Ectodermal cell (in vitro differentiated cells): ENCODE measurements at regions not wholly inside any gene's neighbourhood (a gene's known extent, or its start where the extent isn't known, plus 50 kb on each side); places are given as distances from the start of the nearest gene placed in this dataset.
"Not testable (repeated sequence)": the region's sequence is repeated elsewhere in the genome, so short reads cannot be mapped to it uniquely, and the experiment has no call there.

Experiments used
- H3K27ac ChIP-seq: 2 replicates; pipeline ENCODE4 v1.7.0; 2013; ENCODE audit warnings: mild to moderate bottlenecking, low read depth, low read length; ENCODE audit not compliant: insufficient read depth, poor library complexity, severe bottlenecking
- H3K27me3 ChIP-seq: 2 replicates; pipeline ENCODE4 v1.7.0; 2013; ENCODE audit warnings: mild to moderate bottlenecking, low read length; ENCODE audit not compliant: insufficient read depth, control insufficient read depth, poor library complexity, severe bottlenecking
- H3K36me3 ChIP-seq: one replicate; pipeline ENCODE4 v1.7.0; 2013; ENCODE audit warnings: low read length; ENCODE audit not compliant: control insufficient read depth, insufficient read depth
- H3K4me1 ChIP-seq: one replicate; pipeline ENCODE4 v1.7.0; 2013; ENCODE audit warnings: low read length; ENCODE audit not compliant: control insufficient read depth, insufficient read depth
- H3K4me3 ChIP-seq: 2 replicates; pipeline ENCODE4 v1.7.0; 2013; ENCODE audit warnings: low read depth, low read length, control low read depth; ENCODE audit not compliant: insufficient read depth
- H3K9me3 ChIP-seq: 2 replicates; pipeline ENCODE4 v1.7.0; 2013; ENCODE audit warnings: mild to moderate bottlenecking, low read length, moderate library complexity; ENCODE audit not compliant: control insufficient read depth
- WGBS, 2 experiments: methylation state at CpG; one replicate each; pipeline ENCODE4 v1.1.7; 2013; ENCODE audit warnings: missing lambda C conversion rate in 2 of 2; 5-methylcytosine and 5-hydroxymethylcytosine counted together

GRCh38 chr4:100907465-100908454 lies 389.9 kb upstream of the EMCN start:
- Histone ChIP-seq H3K9me3 (no peaks in the 10 kb centered on the region), H3K36me3 (no peaks in the 10 kb centered on the region), H3K27me3 (no peaks in the 10 kb centered on the region), H3K27ac (no peak overlapping the region), H3K4me3 (no peak overlapping the region), H3K4me1 (no peaks in the 10 kb centered on the region)
- WGBS, 2 experiments, result 97 to 98% methylated on average over 3 of the region's 3 CpGs

- H3K27ac ChIP-seq, result no peak overlapping the region
- H3K27me3 ChIP-seq, result no peaks in the 10 kb centered on the region
- 74 to 75% methylated on average over 1 to 2 of the region's 3 CpGs for WGBS, 2 experiments
- no peaks in the 10 kb centered on the region for H3K9me3 ChIP-seq
- no peak overlapping the region for H3K4me3 ChIP-seq
- H3K36me3 ChIP-seq, result no peaks in the 10 kb centered on the region
- no peaks in the 10 kb centered on the region for H3K4me1 ChIP-seq
Observed at GRCh38 chr4:100906973-100907372, 389.2 kb upstream of the EMCN start.

- H3K27me3 ChIP-seq, H3K27ac ChIP-seq, H3K4me1 ChIP-seq, H3K4me3 ChIP-seq, H3K9me3 ChIP-seq, H3K36me3 ChIP-seq: not testable (repeated sequence)
- 92 to 96% methylated on average over 5 of the region's 5 CpGs for WGBS, 2 experiments
Observed at GRCh38 chr4:100900945-100901344, 383.1 kb upstream of the EMCN start.

GRCh38 chr4:100900134-100900533 lies 382.3 kb upstream of the EMCN start:
- Histone ChIP-seq H3K36me3 (no peaks in the 10 kb centered on the region), H3K9me3 (no peaks in the 10 kb centered on the region), H3K4me3 (no peak overlapping the region), H3K27ac (no peak overlapping the region), H3K27me3 (no peaks in the 10 kb centered on the region), H3K4me1 (no peaks in the 10 kb centered on the region)
- WGBS, 2 experiments, result 94 to 96% methylated on average over 11 of the region's 11 CpGs

- Histone ChIP-seq H3K27ac (no peak overlapping the region), H3K27me3 (no peaks in the 10 kb centered on the region), H3K4me3 (no peak overlapping the region), H3K4me1 (no peaks in the 10 kb centered on the region), H3K9me3 (no peaks in the 10 kb centered on the region), H3K36me3 (no peaks in the 10 kb centered on the region)
Observed at GRCh38 chr4:100898844-100899243, 381.0 kb upstream of the EMCN start.

GRCh38 chr4:100895556-100896197 lies 377.9 kb upstream of the EMCN start:
- no peaks in the 10 kb centered on the region for H3K4me1 ChIP-seq
- 92 to 94% methylated on average over 5 to 8 of the region's 8 CpGs for WGBS, 2 experiments

GRCh38 chr4:100894339-100894870 lies 376.6 kb upstream of the EMCN start:
- WGBS, 2 experiments, result 89 to 100% methylated on average over 1 of the region's 1 CpG
- Histone ChIP-seq H3K9me3 (no peaks in the 10 kb centered on the region), H3K27me3 (no peaks in the 10 kb centered on the region), H3K27ac (no peak overlapping the region), H3K4me3 (no peak overlapping the region), H3K4me1 (no peaks in the 10 kb centered on the region), H3K36me3 (no peaks in the 10 kb centered on the region)

More at GRCh38 chr4:100895556-100896197, 377.9 kb upstream of the EMCN start:
- H3K36me3 ChIP-seq, result no peaks in the 10 kb centered on the region
- H3K27ac ChIP-seq, result no peak overlapping the region
- H3K4me3 ChIP-seq, result no peak overlapping the region
- no peaks in the 10 kb centered on the region for H3K9me3 ChIP-seq
- H3K27me3 ChIP-seq, result no peaks in the 10 kb centered on the region

- Histone ChIP-seq H3K27me3 (no peaks in the 10 kb centered on the region), H3K9me3 (no peaks in the 10 kb centered on the region), H3K27ac (no peak overlapping the region), H3K4me1 (no peaks in the 10 kb centered on the region), H3K4me3 (no peak overlapping the region), H3K36me3 (no peaks in the 10 kb centered on the region)
- WGBS, 2 experiments, result 91 to 100% methylated on average over 2 of the region's 2 CpGs
Observed at GRCh38 chr4:100891808-100892207, 374.0 kb upstream of the EMCN start.

GRCh38 chr4:100889898-100890297 lies 372.1 kb upstream of the EMCN start:
- no peaks in the 10 kb centered on the region for H3K27me3 ChIP-seq

GRCh38 chr4:100889401-100889800 lies 371.6 kb upstream of the EMCN start:
- no peak overlapping the region for H3K27ac ChIP-seq
- whole genome bisulfite sequencing, 2 experiments, result 86 to 95% methylated on average over 2 of the region's 2 CpGs
- no peaks in the 10 kb centered on the region for H3K4me1 ChIP-seq
- H3K9me3 ChIP-seq, result no peaks in the 10 kb centered on the region
- no peaks in the 10 kb centered on the region for H3K27me3 ChIP-seq
- no peak overlapping the region for H3K4me3 ChIP-seq
- H3K36me3 ChIP-seq, result no peaks in the 10 kb centered on the region

More at GRCh38 chr4:100889898-100890297, 372.1 kb upstream of the EMCN start:
- Histone ChIP-seq H3K9me3 (no peaks in the 10 kb centered on the region), H3K4me1 (no peaks in the 10 kb centered on the region), H3K36me3 (no peaks in the 10 kb centered on the region), H3K4me3 (no peak overlapping the region), H3K27ac (no peak overlapping the region)
